Astrocyte (in vitro differentiated cells and primary cell): ENCODE measurements at regions not wholly inside any gene's neighbourhood (a gene's known extent, or its start where the extent isn't known, plus 50 kb on each side); places are given as distances from the start of the nearest gene placed in this dataset.

Experiments used
- DNase-seq: peaks from one replicate; pipeline ENCODE4 v3.0.0-alpha.2; 2010; ENCODE audit warnings: low read depth
- FAIRE-seq: peaks from 2 replicates; lab custom pipeline; 2011; peaks lifted over from hg19 to GRCh38; lab: Jason Lieb, UNC
- H2AFZ ChIP-seq: 2 replicates; pipeline ENCODE4 v1.6.0; 2012; ENCODE audit warnings: low read depth, low read length, inconsistent platforms
- H3K27ac ChIP-seq: 2 replicates; pipeline ENCODE4 v1.5.1; 2011; ENCODE audit warnings: low read depth, low read length, inconsistent platforms
- H3K27me3 ChIP-seq: 2 replicates; pipeline ENCODE4 v1.6.0; 2011; ENCODE audit warnings: low read length, inconsistent platforms; ENCODE audit not compliant: insufficient read depth
- H3K36me3 ChIP-seq: 2 replicates; pipeline ENCODE4 v1.5.1; 2011; ENCODE audit warnings: low read length, inconsistent platforms; ENCODE audit not compliant: insufficient read depth
- H3K4me1 ChIP-seq: 2 replicates; pipeline ENCODE4 v1.5.1; 2011; ENCODE audit warnings: low read length, inconsistent platforms; ENCODE audit not compliant: insufficient read depth
- H3K4me2 ChIP-seq: 2 replicates; pipeline ENCODE4 v1.6.0; 2012; ENCODE audit warnings: low read length, inconsistent platforms
- H3K4me3 ChIP-seq: 2 replicates; pipeline ENCODE4 v1.5.1; 2011; ENCODE audit warnings: low read depth, mild to moderate bottlenecking, low read length, inconsistent platforms; ENCODE audit not compliant: insufficient read depth
- H3K79me2 ChIP-seq: 2 replicates; pipeline ENCODE4 v1.6.0; 2012; ENCODE audit warnings: mild to moderate bottlenecking, low read length, inconsistent platforms; ENCODE audit not compliant: insufficient read depth
- H3K9ac ChIP-seq: 2 replicates; pipeline ENCODE4 v1.6.0; 2012; ENCODE audit warnings: mild to moderate bottlenecking, low read length, inconsistent platforms
- H3K9me3 ChIP-seq: 2 replicates; pipeline ENCODE4 v1.5.1; 2012; ENCODE audit warnings: low read depth, mild to moderate bottlenecking, low read length, inconsistent platforms; ENCODE audit not compliant: insufficient read depth
- H4K20me1 ChIP-seq: 2 replicates; pipeline ENCODE4 v1.6.0; 2012; ENCODE audit warnings: low read length, inconsistent platforms; ENCODE audit not compliant: insufficient read depth
- H3K27ac Mint-ChIP-seq: one replicate; pipeline ENCODE4 v1.8.0; 2021; ENCODE audit warnings: mild to moderate bottlenecking, mixed read lengths; ENCODE audit not compliant: unreplicated experiment
- H3K27me3 Mint-ChIP-seq: one replicate; pipeline ENCODE4 v1.8.0; 2021; ENCODE audit warnings: low read depth, mixed read lengths; ENCODE audit not compliant: unreplicated experiment
- H3K36me3 Mint-ChIP-seq: one replicate; pipeline ENCODE4 v1.8.0; 2021; ENCODE audit warnings: low read depth, mixed read lengths; ENCODE audit not compliant: unreplicated experiment
- H3K4me1 Mint-ChIP-seq: one replicate; pipeline ENCODE4 v1.8.0; 2021; ENCODE audit warnings: low read depth, mixed read lengths; ENCODE audit not compliant: unreplicated experiment
- H3K4me3 Mint-ChIP-seq: one replicate; pipeline ENCODE4 v1.8.0; 2021; ENCODE audit warnings: mild to moderate bottlenecking, moderate library complexity, mixed read lengths; ENCODE audit not compliant: unreplicated experiment
- H3K9me3 Mint-ChIP-seq: one replicate; pipeline ENCODE4 v1.8.0; 2021; ENCODE audit warnings: mild to moderate bottlenecking, mixed read lengths; ENCODE audit not compliant: unreplicated experiment
- EZH2 ChIP-seq: IDR thresholded peaks from 2 replicates; pipeline ENCODE4 v1.6.1; 2012; ENCODE audit warnings: mild to moderate bottlenecking, low read length, inconsistent platforms; ENCODE audit not compliant: insufficient read depth
- TF ChIP-seq, protein P1 (sequence below): IDR thresholded peaks from 2 replicates; pipeline ENCODE4 v1.5.1; 2011; ENCODE audit warnings: low read depth, mild to moderate bottlenecking, inconsistent platforms, low read length, moderate library complexity; ENCODE audit not compliant: insufficient read depth

GRCh38 chr6:168212362-168212761, 107.2 kb downstream of the DACT2 start:
- H3K4me3 ChIP-seq, result no peak overlapping the region
- H3K27ac ChIP-seq, result no peak overlapping the region
- H3K4me1 ChIP-seq, result no peaks in the 10 kb centered on the region
- Mint-ChIP-seq H3K27me3 (peaks cover 53% of the 10 kb centered on the region), H3K36me3 (no peaks in the 10 kb centered on the region), H3K4me3 (no peak overlapping the region), H3K4me1 (no peaks in the 10 kb centered on the region), H3K27ac (no peak overlapping the region), H3K9me3 (peaks cover 2% of the 10 kb centered on the region)
- no peak for DNase-seq
- no peaks in the 10 kb centered on the region for H3K27me3 ChIP-seq
- no peaks in the 10 kb centered on the region for H3K9me3 ChIP-seq
- H3K36me3 ChIP-seq, result no peaks in the 10 kb centered on the region
- no peaks in the 10 kb centered on the region for H3K79me2 ChIP-seq
- no peak overlapping the region for H3K4me2 ChIP-seq
- no peak overlapping the region for H3K9ac ChIP-seq
- FAIRE-seq, result no peak
- no peaks in the 10 kb centered on the region for H4K20me1 ChIP-seq
- H2AFZ ChIP-seq, result no peak overlapping the region
- no peak for TF ChIP-seq EZH2
- TF ChIP-seq, protein P1, sequence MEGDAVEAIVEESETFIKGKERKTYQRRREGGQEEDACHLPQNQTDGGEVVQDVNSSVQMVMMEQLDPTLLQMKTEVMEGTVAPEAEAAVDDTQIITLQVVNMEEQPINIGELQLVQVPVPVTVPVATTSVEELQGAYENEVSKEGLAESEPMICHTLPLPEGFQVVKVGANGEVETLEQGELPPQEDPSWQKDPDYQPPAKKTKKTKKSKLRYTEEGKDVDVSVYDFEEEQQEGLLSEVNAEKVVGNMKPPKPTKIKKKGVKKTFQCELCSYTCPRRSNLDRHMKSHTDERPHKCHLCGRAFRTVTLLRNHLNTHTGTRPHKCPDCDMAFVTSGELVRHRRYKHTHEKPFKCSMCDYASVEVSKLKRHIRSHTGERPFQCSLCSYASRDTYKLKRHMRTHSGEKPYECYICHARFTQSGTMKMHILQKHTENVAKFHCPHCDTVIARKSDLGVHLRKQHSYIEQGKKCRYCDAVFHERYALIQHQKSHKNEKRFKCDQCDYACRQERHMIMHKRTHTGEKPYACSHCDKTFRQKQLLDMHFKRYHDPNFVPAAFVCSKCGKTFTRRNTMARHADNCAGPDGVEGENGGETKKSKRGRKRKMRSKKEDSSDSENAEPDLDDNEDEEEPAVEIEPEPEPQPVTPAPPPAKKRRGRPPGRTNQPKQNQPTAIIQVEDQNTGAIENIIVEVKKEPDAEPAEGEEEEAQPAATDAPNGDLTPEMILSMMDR, result no peak

DNA sequence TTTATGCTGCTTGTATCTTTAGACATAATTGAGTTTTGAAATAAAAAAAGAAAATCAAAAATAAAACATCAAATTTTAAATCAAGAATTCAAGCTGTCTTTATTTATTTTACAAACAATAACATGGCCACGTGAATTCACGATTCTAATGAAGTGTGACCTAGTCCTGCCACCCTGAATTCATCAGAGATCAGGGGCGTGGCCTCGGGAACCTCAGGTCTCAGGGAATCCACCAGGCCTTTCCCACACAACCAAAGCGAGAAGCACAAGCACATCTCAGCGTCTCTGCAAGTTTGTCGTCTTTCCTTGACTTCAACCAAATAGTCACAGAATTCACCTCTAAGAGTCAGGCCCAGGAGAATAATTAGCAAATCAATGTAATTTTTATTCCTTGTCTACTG, 107.9 kb downstream of the DACT2 start:
- H3K9me3 Mint-ChIP-seq, result peaks cover 2% of the 10 kb centered on the region
- H3K27ac Mint-ChIP-seq, result no peak overlapping the region
- H3K27me3 Mint-ChIP-seq, result peaks cover 53% of the 10 kb centered on the region
- H3K4me1 Mint-ChIP-seq, result no peaks in the 10 kb centered on the region
- no peak overlapping the region for H3K4me3 ChIP-seq
- H4K20me1 ChIP-seq, result no peaks in the 10 kb centered on the region
- TF ChIP-seq EZH2, result no peak
- no peaks in the 10 kb centered on the region for H3K36me3 ChIP-seq
- FAIRE-seq (no peak), DNase-seq (no peak)
- H3K4me1 ChIP-seq, result no peaks in the 10 kb centered on the region
- no peaks in the 10 kb centered on the region for H3K27me3 ChIP-seq
- H3K9me3 ChIP-seq, result no peaks in the 10 kb centered on the region
- no peaks in the 10 kb centered on the region for H3K36me3 Mint-ChIP-seq
- H3K27ac ChIP-seq, result no peak overlapping the region
- no peak overlapping the region for H3K4me2 ChIP-seq
- H3K79me2 ChIP-seq, result no peaks in the 10 kb centered on the region
- no peak overlapping the region for H2AFZ ChIP-seq
- H3K4me3 Mint-ChIP-seq, result no peak overlapping the region
- H3K9ac ChIP-seq, result no peak overlapping the region

GRCh38 chr6:168210239-168211105, 109.1 kb downstream of the DACT2 start:
- H3K27ac Mint-ChIP-seq, result no peak overlapping the region
- no peak overlapping the region for H2AFZ ChIP-seq
- H3K27ac ChIP-seq, result no peak overlapping the region
- no peak overlapping the region for H3K4me3 ChIP-seq
- peaks cover under 1% of the 10 kb centered on the region for H3K9me3 ChIP-seq
- no peak overlapping the region for H3K9ac ChIP-seq
- H3K36me3 ChIP-seq, result no peaks in the 10 kb centered on the region
- peaks cover 41% of the 10 kb centered on the region for H3K27me3 Mint-ChIP-seq
- H4K20me1 ChIP-seq, result no peaks in the 10 kb centered on the region
- H3K36me3 Mint-ChIP-seq, result no peaks in the 10 kb centered on the region
- H3K79me2 ChIP-seq, result no peaks in the 10 kb centered on the region
- H3K4me1 ChIP-seq, result no peaks in the 10 kb centered on the region
- no peak for TF ChIP-seq EZH2
- TF ChIP-seq, protein P1, result no peak
- no peaks in the 10 kb centered on the region for H3K27me3 ChIP-seq
- peaks cover 4% of the 10 kb centered on the region for H3K9me3 Mint-ChIP-seq
- H3K4me3 Mint-ChIP-seq, result no peak overlapping the region
- H3K4me2 ChIP-seq, result no peak overlapping the region
- peaks cover 4% of the 10 kb centered on the region for H3K4me1 Mint-ChIP-seq
- no peak for FAIRE-seq
- no peak for DNase-seq
